H1 (cell line): ENCODE measurements at regions not wholly inside any gene's neighbourhood (a gene's known extent, or its start where the extent isn't known, plus 50 kb on each side); places are given as distances from the start of the nearest gene placed in this dataset.

ENCODE experiments used
- CTCF ChIA-PET: fragments of 300-600 bp; sonication (Branson Sonifier 250); formaldehyde crosslinking; loops from one replicate; lab custom pipeline; 2021; ENCODE audit not compliant: partially characterized antibody; lab: Charles Lee
- POLR2A ChIA-PET: fragments of 300-600 bp; sonication (Branson Sonifier 250); formaldehyde crosslinking; loops from one replicate; lab custom pipeline; 2021; ENCODE audit warnings: inconsistent platforms; ENCODE audit not compliant: partially characterized antibody; lab: Charles Lee
- DNase-seq, 2 experiments: peaks; one replicate each; pipeline versions ENCODE4 v3.0.0 to v3.0.0-alpha.2; 2010 to 2022; ENCODE audit warnings: low spot score in 2 of 2, low read depth in 1 of 2, mixed read lengths in 1 of 2
- FAIRE-seq: peaks from 2 replicates; lab custom pipeline; 2011; peaks lifted over from hg19 to GRCh38; lab: Jason Lieb, UNC
- H2AFZ ChIP-seq: 2 replicates; pipeline ENCODE4 v1.8.1; 2012; ENCODE audit warnings: low read length, inconsistent platforms
- H2AK5ac ChIP-seq: 2 replicates; pipeline ENCODE4 v1.6.1; 2013; ENCODE audit warnings: low read depth, low read length
- H2BK120ac ChIP-seq: replicated peaks from 2 replicates; pipeline ENCODE3; 2013; ENCODE audit warnings: low read depth, low read length, inconsistent platforms
- H2BK12ac ChIP-seq: 2 replicates; pipeline ENCODE4 v1.6.1; 2013; ENCODE audit warnings: low read depth, low read length
- H2BK15ac ChIP-seq: 2 replicates; pipeline ENCODE4 v1.6.1; 2013; ENCODE audit warnings: low read length
- H2BK20ac ChIP-seq: 2 replicates; pipeline ENCODE4 v1.6.1; 2013; ENCODE audit warnings: low read length
- H2BK5ac ChIP-seq: 2 replicates; pipeline ENCODE4 v1.6.1; 2013; ENCODE audit warnings: low read depth, low read length
- H3K14ac ChIP-seq: 2 replicates; pipeline ENCODE4 v1.6.1; 2013; ENCODE audit warnings: inconsistent platforms; ENCODE audit not compliant: insufficient read length
- H3K18ac ChIP-seq: 2 replicates; pipeline ENCODE4 v1.6.1; 2013; ENCODE audit warnings: low read length; ENCODE audit errors: extremely low read depth
- H3K23ac ChIP-seq: 2 replicates; pipeline ENCODE4 v1.6.1; 2013; ENCODE audit warnings: inconsistent platforms; ENCODE audit not compliant: insufficient read length
- H3K23me2 ChIP-seq: 2 replicates; pipeline ENCODE4 v1.6.1; 2013; ENCODE audit warnings: low read depth, low read length
- H3K27ac ChIP-seq: 2 replicates; pipeline ENCODE4 v1.6.1; 2011; ENCODE audit warnings: low read depth, low read length, inconsistent platforms
- H3K27me3 ChIP-seq, 4 experiments: replicated peaks in 1 of 4; 1 replicate in 1 of 4; 2 replicates in 3 of 4; pipeline versions ENCODE4 v1.6.1 to v1.8.1; 2011 to 2013; ENCODE audit warnings: low read length in 3 of 4, mild to moderate bottlenecking in 3 of 4, inconsistent platforms in 2 of 4, mixed read lengths in 2 of 4, moderate library complexity in 1 of 4; ENCODE audit not compliant: control insufficient read depth in 3 of 4, insufficient read depth in 3 of 4; ENCODE audit errors: extremely low read depth in 1 of 4
- H3K36me3 ChIP-seq, 4 experiments: 2 replicates each; pipeline versions ENCODE4 v1.6.1 to v1.8.1; 2011 to 2013; ENCODE audit warnings: mild to moderate bottlenecking in 4 of 4, low read length in 3 of 4, moderate library complexity in 2 of 4, control low read depth in 1 of 4, inconsistent platforms in 1 of 4; ENCODE audit not compliant: insufficient read depth in 4 of 4, control insufficient read depth in 2 of 4
- H3K4ac ChIP-seq: replicated peaks from 2 replicates; pipeline ENCODE3; 2013; ENCODE audit warnings: low read length, low read depth, mixed read lengths, inconsistent platforms; ENCODE audit not compliant: insufficient read length
- H3K4me1 ChIP-seq, 4 experiments: replicated peaks in 1 of 4; 1 replicate in 1 of 4; 2 replicates in 3 of 4; pipeline versions ENCODE4 v1.6.1 to v1.8.1; 2011 to 2013; ENCODE audit warnings: low read length in 3 of 4, inconsistent platforms in 2 of 4, mixed read lengths in 1 of 4; ENCODE audit not compliant: insufficient read depth in 4 of 4, control insufficient read depth in 3 of 4
- H3K4me2 ChIP-seq, 2 experiments: 2 replicates each; pipeline versions ENCODE4 v1.6.1 to v1.8.1; 2011 to 2013; ENCODE audit warnings: low read depth in 2 of 2, low read length in 2 of 2, control low read depth in 1 of 2, inconsistent platforms in 1 of 2, mild to moderate bottlenecking in 1 of 2; ENCODE audit not compliant: insufficient read depth in 1 of 2
- H3K4me3 ChIP-seq, 4 experiments: fragments of 200-600, 300-600 bp in 1 of 4; sonication (generic), shearing (Covaris generic), sonication (Bioruptor Twin) in 1 of 4; 2 replicates each; pipeline versions ENCODE4 v1.5.1 to v1.8.1; 2011 to 2016; ENCODE audit warnings: low read length in 4 of 4, low read depth in 3 of 4, control low read depth in 2 of 4, inconsistent platforms in 2 of 4, mild to moderate bottlenecking in 2 of 4, mixed read lengths in 1 of 4, moderate library complexity in 1 of 4; ENCODE audit not compliant: insufficient read depth in 2 of 4; ENCODE audit errors: extremely low read depth in 1 of 4
- H3K56ac ChIP-seq: replicated peaks from 2 replicates; pipeline ENCODE3; 2013; ENCODE audit warnings: low read depth, mild to moderate bottlenecking, mixed read lengths, low read length, inconsistent platforms; ENCODE audit not compliant: insufficient read length
- H3K79me1 ChIP-seq: 2 replicates; pipeline ENCODE4 v1.6.1; 2013; ENCODE audit warnings: low read depth, low read length, control low read depth
- H3K79me2 ChIP-seq, 2 experiments: 2 replicates each; pipeline versions ENCODE4 v1.6.1 to v1.8.1; 2012 to 2013; ENCODE audit warnings: low read length in 2 of 2, mild to moderate bottlenecking in 2 of 2, inconsistent platforms in 1 of 2; ENCODE audit not compliant: insufficient read depth in 2 of 2, control insufficient read depth in 1 of 2
- H3K9ac ChIP-seq, 4 experiments: replicated peaks in 1 of 4; 1 replicate in 1 of 4; 2 replicates in 3 of 4; pipeline versions ENCODE4 v1.6.1 to v1.8.1; 2011 to 2013; ENCODE audit warnings: low read depth in 3 of 4, low read length in 3 of 4, control low read depth in 2 of 4, mild to moderate bottlenecking in 2 of 4, moderate library complexity in 2 of 4, inconsistent platforms in 1 of 4; ENCODE audit errors: extremely low read depth in 1 of 4
- H3K9me3 ChIP-seq, 2 experiments: 2 replicates each; pipeline versions ENCODE4 v1.6.1 to v1.8.1; 2012 to 2013; ENCODE audit warnings: mild to moderate bottlenecking in 2 of 2, moderate library complexity in 2 of 2, control low read depth in 1 of 2, inconsistent platforms in 1 of 2, low read depth in 1 of 2, low read length in 1 of 2, mixed read lengths in 1 of 2; ENCODE audit not compliant: insufficient read depth in 2 of 2
- H4K20me1 ChIP-seq, 2 experiments: replicated peaks in 1 of 2; 2 replicates each; pipeline versions ENCODE3 to v1.8.1; 2011 to 2013; ENCODE audit warnings: inconsistent platforms in 2 of 2, low read length in 2 of 2, mild to moderate bottlenecking in 1 of 2; ENCODE audit not compliant: insufficient read depth in 2 of 2, control insufficient read depth in 1 of 2
- H4K5ac ChIP-seq: 2 replicates; pipeline ENCODE4 v1.6.1; 2013; ENCODE audit warnings: low read length, low read depth, mixed read lengths, inconsistent platforms; ENCODE audit not compliant: insufficient read length
- H4K8ac ChIP-seq: 2 replicates; pipeline ENCODE4 v1.8.0; 2013; ENCODE audit warnings: mild to moderate bottlenecking, moderate library complexity, low read length, inconsistent platforms; ENCODE audit not compliant: insufficient read depth; ENCODE audit errors: extremely low read depth
- H4K91ac ChIP-seq: replicated peaks from 2 replicates; pipeline ENCODE3; 2013; ENCODE audit warnings: low read length, mixed read lengths, inconsistent platforms; ENCODE audit not compliant: insufficient read length
- BRCA1 ChIP-seq: IDR thresholded peaks from 2 replicates; pipeline ENCODE4 v1.6.1; 2012; ENCODE audit warnings: low read depth, low read length, improper control_type of control experiment
- CTBP2 ChIP-seq: IDR thresholded peaks from 2 replicates; pipeline ENCODE4 v1.7.0; 2011; ENCODE audit warnings: borderline replicate concordance, mild to moderate bottlenecking, moderate library complexity, mixed read lengths, low read length; ENCODE audit not compliant: insufficient read depth, insufficient read length
- CTCF ChIP-seq, 3 experiments: IDR thresholded peaks; 1 replicate in 2 of 3; 2 replicates in 1 of 3; pipeline versions ENCODE4 v1.5.1 to v1.6.1; 2011; ENCODE audit warnings: low read length in 3 of 3, mild to moderate bottlenecking in 3 of 3, inconsistent platforms in 2 of 3, low read depth in 1 of 3, moderate library complexity in 1 of 3; ENCODE audit not compliant: insufficient read depth in 1 of 3; ENCODE audit errors: control extremely low read depth in 1 of 3
- EP300 ChIP-seq, 2 experiments: IDR thresholded peaks; 1 replicate in 1 of 2; 2 replicates in 1 of 2; pipeline ENCODE4 v1.6.1; 2011 to 2012; ENCODE audit warnings: low read depth in 2 of 2, low read length in 2 of 2, mild to moderate bottlenecking in 2 of 2, borderline replicate concordance in 1 of 2, inconsistent platforms in 1 of 2, moderate library complexity in 1 of 2
- GTF2F1 ChIP-seq: IDR thresholded peaks from 2 replicates; pipeline ENCODE4 v1.6.1; 2012; ENCODE audit warnings: low read depth, low read length, improper control_type of control experiment, borderline replicate concordance
- HDAC2 ChIP-seq, 2 experiments: fragments of 300-600 bp in 1 of 2; sonication (generic) in 1 of 2; IDR thresholded peaks; 2 replicates each; pipeline ENCODE4 v1.6.1; 2011 to 2012; ENCODE audit warnings: low read depth in 2 of 2, low read length in 2 of 2, mild to moderate bottlenecking in 2 of 2, moderate library complexity in 2 of 2, borderline replicate concordance in 1 of 2, inconsistent platforms in 1 of 2
- KDM4A ChIP-seq: IDR thresholded peaks from one replicate; pipeline ENCODE4 v1.7.1; 2012; ENCODE audit warnings: low read depth, mild to moderate bottlenecking, moderate library complexity, low read length, inconsistent platforms; ENCODE audit not compliant: severe bottlenecking
- NANOG ChIP-seq: IDR thresholded peaks from 2 replicates; pipeline ENCODE4 v1.6.1; 2011; ENCODE audit warnings: low read length, low read depth, mild to moderate bottlenecking, inconsistent platforms; ENCODE audit not compliant: insufficient read depth, poor library complexity, severe bottlenecking
- PHF8 ChIP-seq: fragments of 200-600 bp; sonication (generic); conservative IDR thresholded peaks from 2 replicates; pipeline ENCODE4 v1.7.1; 2012; ENCODE audit warnings: low read depth, mild to moderate bottlenecking, inconsistent platforms, low read length, moderate library complexity
- SIX5 ChIP-seq: IDR thresholded peaks from 2 replicates; pipeline ENCODE4 v1.6.1; 2011; ENCODE audit warnings: mild to moderate bottlenecking, low read depth, low read length
- TAF1 ChIP-seq: IDR thresholded peaks from 2 replicates; pipeline ENCODE4 v1.6.1; 2011; ENCODE audit warnings: mild to moderate bottlenecking, low read depth, low read length
- WGBS, 2 experiments: shearing (Covaris generic) in 1 of 2; methylation state at CpG; one replicate each; pipeline versions ENCODE4 v1.1.6 to v1.1.7; 2013 to 2015; ENCODE audit warnings: low lambda C conversion rate in 2 of 2, mixed read lengths in 2 of 2, inconsistent platforms in 1 of 2, low coverage in 1 of 2, missing lambda C conversion rate in 1 of 2; ENCODE audit not compliant: insufficient replicate concordance in 2 of 2, insufficient coverage in 1 of 2, insufficient read length in 1 of 2; ENCODE audit errors: extremely low coverage in 1 of 2, missing lambda C conversion rate in 1 of 2; 5-methylcytosine and 5-hydroxymethylcytosine counted together

- no peak overlapping the region for H2BK12ac ChIP-seq
- no peaks in the 10 kb centered on the region for H4K20me1 ChIP-seq
- no peak overlapping the region for H3K18ac ChIP-seq
- H3K23me2 ChIP-seq: no peaks in the 10 kb centered on the region
- no peak overlapping the region for H3K9ac ChIP-seq
- no peak overlapping the region for H3K4me2 ChIP-seq
- H2BK20ac ChIP-seq: no peak overlapping the region
- FAIRE-seq (no peak), DNase-seq (no peak)
- no peak overlapping the region for H4K8ac ChIP-seq
- no peak overlapping the region for H4K5ac ChIP-seq
- H3K79me1 ChIP-seq: no peaks in the 10 kb centered on the region
- H3K14ac ChIP-seq: no peak overlapping the region
- no peak overlapping the region for H3K23ac ChIP-seq
- H2BK120ac ChIP-seq: no peak overlapping the region
- no peak overlapping the region for H3K27ac ChIP-seq
- POLR2A ChIA-PET: no interaction called here
- H3K79me2 ChIP-seq: no peaks in the 10 kb centered on the region
- no peak overlapping the region for H2BK5ac ChIP-seq
- H2BK15ac ChIP-seq: no peak overlapping the region
- H3K36me3 ChIP-seq: no peaks in the 10 kb centered on the region
- H2AFZ ChIP-seq: no peak overlapping the region
- no peak overlapping the region for H3K4ac ChIP-seq
- H4K91ac ChIP-seq: no peak overlapping the region
- CTCF ChIA-PET: interaction anchor here (1.1 kb wide), 1 partner anchor 9 kb away, joined by 5 read pairs; no protein-coding TSS in a partner anchor
- H3K4me1 ChIP-seq: no peaks in the 10 kb centered on the region
- H3K9me3 ChIP-seq: no peaks in the 10 kb centered on the region
- H3K27me3 ChIP-seq: no peaks in the 10 kb centered on the region
- H2AK5ac ChIP-seq: no peak overlapping the region
- 96% methylated on average over 1 of the region's 1 CpG; no CpG with 5 or more reads in 1 of the 2 experiments for WGBS, 2 experiments
- H3K4me3 ChIP-seq: no peak overlapping the region
- no peak overlapping the region for H3K56ac ChIP-seq
- TF ChIP-seq KDM4A: no peak
- TF ChIP-seq BRCA1: no peak
- TF ChIP-seq CTCF (IDR thresholded peaks at IDR 0.05; ENCODE audit: control extremely low read depth in 1 of 3, insufficient read depth in 1 of 3, low read depth in 1 of 3, low read length in 3 of 3): no peak
- TF ChIP-seq GTF2F1: no peak
- TF ChIP-seq PHF8: no peak
- no peak for TF ChIP-seq TAF1
- TF ChIP-seq HDAC2 (IDR thresholded peaks at IDR 0.05; ENCODE audit: borderline replicate concordance in 1 of 2, low read depth in 2 of 2, low read length in 2 of 2): no peak
- no peak for TF ChIP-seq EP300 (IDR thresholded peaks at IDR 0.05; ENCODE audit: borderline replicate concordance in 1 of 2, low read depth in 2 of 2, low read length in 2 of 2)
- no peak for TF ChIP-seq CTBP2
- TF ChIP-seq SIX5: no peak
- TF ChIP-seq NANOG: no peak
Measured at GRCh38 chr14:41034969-41035368, 571.7 kb upstream of the LRFN5 start.
